NCI-H226 (cell line): ENCODE measurements at regions not wholly inside any gene's neighbourhood (a gene's known extent, or its start where the extent isn't known, plus 50 kb on each side); places are given as distances from the start of the nearest gene placed in this dataset.

Experiments
- DNase-seq: peaks from one replicate; pipeline ENCODE4 v3.0.0-alpha.2; 2015

DNA sequence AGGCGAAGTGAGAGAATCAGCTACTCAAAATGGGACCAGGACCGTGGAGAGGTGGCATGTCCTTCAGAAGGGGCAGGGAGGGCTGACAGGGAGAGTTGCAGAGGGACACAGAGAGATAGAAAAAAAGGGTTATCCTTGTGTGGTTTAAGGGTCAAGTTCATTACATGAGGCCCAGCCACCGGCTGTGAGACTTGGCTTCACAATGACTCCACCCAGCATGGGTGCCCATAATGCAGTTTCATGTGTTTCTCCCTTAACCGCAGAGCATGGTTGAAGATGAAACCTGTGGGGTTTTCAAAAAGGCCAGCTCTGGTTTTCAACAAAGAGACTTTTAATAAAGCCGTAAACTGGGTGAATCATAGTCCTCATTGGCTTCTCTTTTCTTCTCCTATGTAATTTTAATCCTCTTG is 164.6 kb downstream of the KLF5 start:
- no peak for DNase-seq

- DNase-seq: no peak
Observed at GRCh38 chr13:73222627-73223305, 164.0 kb downstream of the KLF5 start.

GRCh38 chr13:73220966-73221720 is 162.3 kb downstream of the KLF5 start:
- peak; percentile 74 for DNase-seq

GRCh38 chr13:73218181-73218580 is 159.4 kb downstream of the KLF5 start:
- no peak for DNase-seq

GRCh38 chr13:73216381-73216831 is 157.6 kb downstream of the KLF5 start:
- DNase-seq: no peak

- DNase-seq: no peak
Observed at GRCh38 chr13:73215823-73216222, 157.0 kb downstream of the KLF5 start.

DNA sequence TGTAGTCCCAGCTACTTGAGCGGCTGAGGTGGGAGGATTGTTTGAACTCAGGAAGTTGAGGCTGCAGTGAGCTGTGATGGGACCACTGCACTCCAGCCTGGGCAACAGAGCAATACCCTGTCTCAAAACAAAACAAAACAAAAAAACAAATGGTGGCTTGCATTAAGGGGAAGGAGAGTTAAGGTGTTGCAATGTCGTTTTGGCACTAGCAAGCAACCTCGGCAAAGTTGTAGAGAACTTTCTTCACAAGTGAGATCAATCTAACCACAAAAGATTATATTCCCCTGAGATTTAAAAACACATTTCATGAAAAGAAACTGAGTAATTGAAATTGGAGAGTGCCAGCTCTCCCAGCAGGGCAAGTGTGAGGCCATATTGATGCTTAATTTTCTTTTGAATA is 153.7 kb downstream of the KLF5 start:
- DNase-seq: no peak

DNA sequence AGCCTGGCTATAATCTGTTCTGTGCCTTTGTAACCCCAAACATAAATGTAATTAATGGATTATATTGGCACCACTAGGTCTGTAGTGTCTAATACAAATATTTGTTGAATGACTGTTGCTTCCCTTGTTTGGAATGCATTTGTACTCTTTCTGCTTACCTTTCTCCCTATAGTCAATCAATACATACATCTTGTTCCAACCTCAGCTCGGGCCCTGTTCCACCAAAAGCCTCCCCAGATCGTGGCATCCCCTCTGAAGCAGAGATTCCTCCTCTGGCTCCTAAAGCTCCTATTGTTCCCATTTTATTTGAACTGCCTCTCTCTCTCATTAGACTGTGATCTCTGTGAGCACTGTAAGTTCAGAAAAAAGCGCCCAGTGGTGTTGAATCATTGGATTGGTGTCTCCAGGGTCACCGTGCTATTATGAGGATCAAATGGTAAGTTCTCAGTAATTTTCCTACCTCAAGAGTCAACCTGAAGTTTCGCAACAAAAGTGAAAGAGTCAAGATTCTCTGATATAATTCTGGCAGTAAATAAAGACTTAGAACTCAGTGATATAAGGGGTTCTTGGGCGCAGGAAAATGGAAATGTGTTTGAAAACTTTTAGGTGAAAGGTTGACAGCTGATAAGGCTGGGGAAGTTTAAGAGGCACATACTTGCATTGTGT is 151.5 kb downstream of the KLF5 start:
- DNase-seq: peak; percentile 11

DNA sequence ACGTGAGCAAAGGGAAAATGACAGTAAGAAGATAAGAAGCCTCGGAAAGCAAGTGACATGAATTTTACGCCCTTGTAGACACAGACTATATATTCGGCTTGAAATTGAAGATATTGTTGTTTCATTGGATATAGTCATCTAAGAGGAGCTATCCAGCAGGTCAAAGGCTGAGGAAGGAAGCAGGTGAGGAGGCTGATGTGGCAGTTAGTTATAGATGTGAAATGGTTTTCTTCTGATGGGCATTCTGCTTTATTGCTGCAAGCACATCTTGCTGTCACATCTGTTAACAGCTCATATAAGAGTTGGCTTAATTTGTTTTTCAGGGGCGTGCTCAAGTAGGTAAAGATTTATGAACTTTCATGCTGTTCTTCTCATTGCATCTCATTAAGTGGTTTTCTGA is 146.1 kb downstream of the KLF5 start:
- no peak for DNase-seq

DNA sequence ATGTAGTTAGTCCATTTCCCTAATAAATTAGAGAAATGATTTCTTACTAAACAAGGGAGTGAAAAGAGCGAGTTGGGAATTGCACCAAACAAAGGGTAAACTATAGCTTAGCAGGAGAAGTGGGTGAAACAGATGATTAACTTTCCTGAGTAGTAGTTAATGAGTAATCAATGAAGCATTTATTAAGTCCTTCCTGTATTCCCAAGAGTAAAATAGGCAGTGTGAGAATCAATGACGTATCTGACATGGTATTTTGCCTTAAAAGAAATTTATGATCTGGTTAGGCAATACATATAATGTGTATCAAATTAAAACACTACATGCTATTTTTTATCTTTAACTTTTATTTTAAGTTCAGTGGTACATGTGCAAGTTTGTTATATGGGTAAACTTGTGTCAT is 142.8 kb downstream of the KLF5 start:
- no peak for DNase-seq

GRCh38 chr13:73198991-73199411 is 140.2 kb downstream of the KLF5 start:
- no peak for DNase-seq

DNA sequence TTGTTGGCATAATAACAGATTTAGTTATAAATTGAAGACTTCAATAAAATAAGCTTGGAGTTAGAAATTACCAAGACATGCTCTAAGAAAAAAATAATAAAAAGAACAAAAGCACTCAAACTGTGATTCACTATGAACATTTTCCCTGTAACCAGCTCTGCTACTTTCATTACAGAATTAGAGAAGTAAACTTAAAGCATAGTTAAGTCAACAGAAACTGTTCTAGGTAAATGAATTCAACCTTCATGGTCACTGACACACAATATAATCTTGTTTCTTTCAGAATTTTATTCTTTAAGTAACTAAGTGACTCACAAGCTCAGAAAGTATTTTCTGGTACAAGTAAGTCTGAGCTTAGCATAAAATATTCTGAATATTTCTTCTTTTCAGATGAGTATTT is 136.3 kb downstream of the KLF5 start:
- DNase-seq: no peak

DNA sequence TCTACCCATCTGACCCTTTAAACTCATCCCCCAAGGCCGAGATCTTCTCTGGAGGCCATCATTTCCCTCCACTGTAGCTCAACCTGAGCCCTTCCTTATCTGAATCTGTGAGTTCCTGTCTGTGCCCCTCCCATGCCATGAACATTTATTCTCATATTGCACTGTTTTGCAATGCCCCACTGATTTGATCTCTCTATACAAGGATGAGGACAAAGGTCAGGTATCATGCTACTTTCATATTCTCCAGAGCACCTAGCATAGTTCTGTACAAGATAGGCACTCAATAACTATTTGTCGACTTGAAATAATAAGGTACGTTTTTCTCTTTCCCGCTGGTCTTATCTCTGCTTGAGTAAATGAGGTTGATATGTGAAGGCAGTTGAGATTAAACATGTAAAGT is 135.5 kb downstream of the KLF5 start:
- no peak for DNase-seq

DNA sequence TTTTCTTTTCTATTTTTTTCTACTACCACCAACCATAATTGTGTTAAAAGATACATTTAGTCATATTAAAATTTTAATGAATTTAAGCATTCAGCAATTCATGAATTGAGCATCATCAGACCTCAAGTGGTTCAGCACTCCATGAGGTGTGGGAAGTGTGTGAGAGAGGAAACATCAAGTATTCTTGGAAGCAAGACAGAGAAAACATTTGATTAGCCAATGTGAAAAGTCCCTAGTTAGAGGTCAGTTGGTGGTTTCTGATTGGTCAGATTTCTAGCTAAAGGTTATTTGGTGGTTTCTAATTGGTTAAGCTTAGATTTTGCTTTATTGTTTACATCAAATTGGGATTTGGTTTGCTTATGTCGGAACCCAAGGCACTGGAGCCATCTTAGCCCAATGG is 134.7 kb downstream of the KLF5 start:
- DNase-seq: no peak

- no peak for DNase-seq
Observed at GRCh38 chr13:73190477-73190876, 131.7 kb downstream of the KLF5 start.

GRCh38 chr13:73189776-73190175 is 131.0 kb downstream of the KLF5 start:
- DNase-seq: no peak

DNA sequence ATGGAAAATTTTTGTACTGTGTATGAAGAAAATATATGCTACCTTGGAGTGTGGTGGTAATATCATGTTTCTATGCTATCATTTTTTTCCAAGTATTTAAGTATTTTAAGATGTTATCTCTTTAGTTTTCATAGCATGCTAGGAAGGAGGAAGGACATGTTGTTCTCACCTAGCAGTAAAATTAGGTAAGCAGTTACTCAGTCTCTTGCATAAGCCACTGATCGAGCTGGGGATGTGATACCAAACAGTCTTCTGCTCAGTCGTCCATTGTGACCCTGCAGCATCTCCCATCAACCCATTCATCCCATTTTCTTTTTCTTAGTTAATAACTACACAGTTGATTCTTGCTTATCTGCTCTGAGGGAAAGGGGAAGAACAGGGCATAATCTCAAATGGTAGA is 130.6 kb downstream of the KLF5 start:
- DNase-seq: no peak

- DNase-seq: no peak
Observed at GRCh38 chr13:73187106-73187505, 128.3 kb downstream of the KLF5 start.

- DNase-seq: no peak
Observed at GRCh38 chr13:73179650-73180274, 121.0 kb downstream of the KLF5 start.

DNA sequence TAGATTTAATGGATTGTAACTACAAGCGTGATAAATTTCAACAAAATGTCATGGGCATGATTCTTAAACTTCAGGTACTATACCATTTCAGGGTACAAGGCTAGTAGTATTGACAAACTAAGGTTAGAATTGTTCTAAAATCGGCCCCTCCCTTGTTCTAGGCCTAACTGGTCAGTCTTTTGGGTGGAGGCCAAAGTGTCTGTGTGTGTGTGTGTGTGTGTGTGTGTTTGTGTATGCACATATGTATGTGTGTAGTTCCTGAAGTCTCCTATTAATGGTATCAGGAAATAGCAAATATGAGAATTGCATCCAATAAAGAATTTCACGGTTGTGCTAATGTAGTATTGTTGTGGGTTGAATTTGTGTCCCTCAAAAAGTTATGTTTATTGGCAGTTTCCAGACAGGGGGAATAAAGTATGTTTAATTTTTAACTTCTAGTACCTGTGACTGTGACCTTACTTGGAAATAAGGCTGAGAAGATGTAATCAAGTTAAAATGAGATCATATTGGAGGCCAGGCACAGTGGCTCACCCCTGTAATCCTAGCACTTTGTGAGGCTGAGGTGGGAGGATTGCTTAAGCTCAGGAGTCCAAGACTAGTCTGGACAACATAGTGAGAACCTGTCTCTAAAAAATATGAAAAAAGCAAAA is 119.2 kb downstream of the KLF5 start:
- no peak for DNase-seq

GRCh38 chr13:73177017-73177416 is 118.2 kb downstream of the KLF5 start:
- no peak for DNase-seq

DNA sequence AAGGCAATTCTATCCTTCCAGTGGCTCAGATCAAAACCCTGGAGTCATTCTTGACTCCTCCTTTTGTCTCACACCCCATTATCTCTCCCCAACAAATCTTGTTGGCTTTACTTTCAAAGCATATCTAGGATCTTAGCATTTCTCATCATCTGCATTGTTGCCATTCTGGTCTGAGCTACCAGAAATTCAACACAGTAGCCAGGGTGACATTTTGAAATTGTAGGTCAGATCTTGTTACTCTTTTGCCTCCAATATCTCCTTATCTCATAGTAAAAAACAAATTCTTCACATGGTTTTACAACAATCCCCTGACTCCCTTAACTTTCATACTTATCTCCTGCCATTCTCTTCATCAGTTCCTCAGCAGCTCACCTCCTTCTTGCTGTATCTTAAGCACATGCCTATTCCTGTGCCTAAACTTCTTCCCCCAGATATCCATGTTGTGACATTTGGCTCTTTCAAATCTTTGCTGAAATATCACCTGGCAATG is 115.8 kb downstream of the KLF5 start:
- no peak for DNase-seq

DNA sequence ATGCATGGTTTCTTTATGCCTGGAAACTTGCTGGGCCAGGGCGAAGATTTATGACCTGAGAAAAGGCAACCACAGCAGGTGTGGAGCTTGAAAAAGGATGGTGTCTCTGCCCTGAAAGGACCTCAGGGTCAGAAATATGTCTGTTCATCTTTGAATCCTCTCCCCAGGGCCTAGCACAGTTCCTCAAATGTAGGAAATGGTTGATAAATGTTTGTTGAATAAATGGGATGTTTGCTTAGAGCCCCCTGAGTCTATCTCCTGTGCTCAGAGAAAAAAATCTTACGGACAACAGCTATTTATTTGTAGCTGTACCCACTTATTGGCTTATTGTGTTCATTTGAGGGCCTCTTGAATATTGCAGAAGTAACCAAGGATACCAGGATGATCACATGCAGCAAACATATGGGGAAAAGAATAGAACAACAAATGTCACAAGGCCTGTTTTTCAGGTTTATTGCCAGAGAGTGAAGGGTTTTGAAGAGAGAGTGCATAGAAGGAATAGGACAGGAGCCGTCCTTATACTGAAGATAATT is 114.5 kb downstream of the KLF5 start:
- no peak for DNase-seq
